ENCODE measurements at regions not wholly inside any gene's neighbourhood (a gene's known extent, or its start where the extent isn't known, plus 50 kb on each side); places are given as distances from the start of the nearest gene placed in this dataset.

DNA sequence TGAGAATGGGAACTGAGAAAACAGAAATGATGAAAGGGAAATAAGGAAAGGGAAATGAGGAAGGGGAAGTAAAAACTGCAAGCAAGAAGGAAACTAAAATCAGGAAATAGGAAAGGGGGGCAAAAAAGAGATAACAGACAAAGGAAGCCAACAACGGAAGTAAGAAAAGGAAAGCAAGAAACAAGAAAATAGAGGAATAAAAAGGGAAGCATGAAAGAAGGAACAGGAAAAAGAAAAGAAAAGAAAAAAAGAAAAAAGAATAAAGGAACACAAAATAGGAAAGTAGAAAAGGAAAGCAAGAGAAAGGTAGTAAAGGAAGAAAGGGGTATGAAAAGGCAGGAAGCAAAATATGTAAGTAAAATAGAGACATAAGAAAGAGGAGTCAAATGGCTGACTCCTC is 241.2 kb upstream of the NCKAP5 start:
- no peak for DNase-seq (ENCODE audit: low spot score)

DNA sequence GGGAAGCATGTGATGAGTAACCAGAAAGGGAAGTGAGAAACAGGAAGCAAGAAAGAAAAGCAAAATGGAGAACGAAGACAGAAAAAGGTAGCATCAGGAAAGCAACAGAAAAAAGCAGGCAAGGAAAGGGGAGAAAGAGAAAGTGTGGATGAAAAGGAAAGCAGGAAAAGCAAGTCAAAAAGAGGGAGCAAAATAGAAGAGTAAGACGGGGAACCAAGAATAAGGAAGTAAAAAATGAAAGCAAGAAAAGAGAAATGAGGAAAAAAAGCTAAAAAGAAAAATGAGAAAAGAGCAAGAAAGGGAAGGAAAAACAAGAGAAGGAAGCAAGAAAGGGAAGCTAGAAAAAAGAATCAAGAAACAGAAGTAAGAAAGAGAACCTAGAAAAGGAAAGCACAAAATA is 242.3 kb upstream of the NCKAP5 start:
- DNase-seq (ENCODE audit: low spot score), result no peak

DNA sequence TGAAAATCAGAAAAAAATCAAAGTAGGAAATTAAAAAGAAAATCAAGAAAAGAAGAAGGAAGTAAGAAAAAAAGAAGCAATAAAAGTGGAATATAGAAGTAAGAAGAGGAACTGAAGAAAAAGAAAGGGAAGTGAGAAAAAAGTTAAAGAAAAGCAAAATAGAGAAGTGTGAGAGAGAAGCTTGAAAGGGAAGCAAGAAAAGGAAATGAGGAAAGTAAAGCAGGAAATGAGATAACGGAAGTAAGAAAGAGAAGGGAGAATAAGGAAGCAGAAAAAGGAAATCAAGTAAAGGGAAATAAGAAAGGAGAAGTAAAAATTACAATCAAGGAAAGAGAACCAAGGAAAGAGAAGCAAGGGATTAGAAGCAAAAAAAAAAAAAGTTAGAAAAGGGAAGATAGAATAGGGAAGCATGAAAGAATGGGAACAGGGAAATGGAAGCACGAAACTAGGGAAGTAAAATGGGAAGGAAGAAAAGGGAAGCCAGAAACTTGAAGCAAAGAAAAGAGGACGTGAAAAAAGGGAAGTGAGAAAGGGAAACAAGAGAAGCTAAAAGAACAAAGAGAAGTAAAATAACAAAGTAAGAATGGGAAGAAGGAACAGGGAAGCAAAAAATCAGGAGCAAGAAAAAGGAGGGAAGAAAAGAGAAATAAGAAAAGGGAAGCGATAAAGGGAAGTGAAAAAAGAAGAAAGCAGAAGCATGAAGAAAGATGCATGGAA is 243.3 kb upstream of the NCKAP5 start:
- no peak for DNase-seq (ENCODE audit: low spot score)

DNA sequence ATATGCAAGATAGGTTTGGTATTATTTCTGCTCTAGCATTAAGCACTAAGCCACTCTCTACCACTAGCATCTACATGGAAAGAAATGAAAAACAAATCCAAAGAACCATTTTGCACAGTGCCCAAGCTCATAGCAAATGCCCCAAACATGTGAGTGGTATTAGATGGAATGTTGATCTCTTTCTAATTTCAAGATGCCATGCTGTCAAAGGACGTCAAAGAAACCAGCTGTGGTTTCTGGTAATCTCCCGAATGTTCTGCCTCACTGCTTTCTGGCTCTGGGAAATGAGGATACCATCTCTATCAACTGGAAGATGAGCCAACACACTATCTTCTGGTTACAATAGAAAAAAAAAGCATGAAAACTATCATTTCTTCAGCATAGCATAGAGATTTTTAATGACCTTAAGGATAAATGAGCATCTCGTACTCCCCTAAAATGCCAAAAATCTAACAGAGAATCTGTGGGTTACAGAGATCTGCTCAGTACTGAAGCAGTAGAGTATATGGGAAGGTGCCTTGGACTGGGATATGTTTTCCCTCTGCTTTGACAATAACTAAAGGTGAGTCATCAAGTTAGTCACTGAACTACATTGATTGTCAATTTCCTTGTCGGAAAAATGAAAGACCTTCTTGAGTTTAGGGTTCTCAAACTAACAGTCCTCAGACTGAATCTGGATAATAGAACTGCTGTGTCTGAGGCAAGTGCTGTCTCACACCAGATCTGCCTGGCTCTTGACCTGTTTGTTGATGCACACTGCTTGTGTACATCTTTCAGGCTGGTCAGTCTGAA is 244.8 kb upstream of the NCKAP5 start:
- DNase-seq (ENCODE audit: low spot score), result no peak

DNA sequence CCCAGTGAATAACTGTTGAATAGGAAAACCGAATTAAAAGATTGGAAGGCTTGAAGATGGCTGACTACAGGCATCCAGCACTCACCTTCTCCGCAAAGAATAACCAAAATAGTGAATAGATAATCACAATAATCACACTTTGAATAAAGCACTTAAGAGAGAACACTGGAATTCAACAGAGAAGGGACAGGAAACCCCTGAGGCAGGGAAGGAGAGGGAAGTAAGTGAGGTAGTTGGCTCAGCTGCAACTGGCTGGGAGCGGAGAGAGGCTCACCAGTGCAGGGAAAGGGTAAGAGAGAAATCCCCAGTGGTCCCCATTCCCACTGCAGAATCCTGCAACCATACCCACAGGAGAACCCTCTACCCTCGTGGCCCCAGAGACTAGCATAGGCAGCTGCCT is 246.6 kb upstream of the NCKAP5 start:
- no peak for DNase-seq (ENCODE audit: low spot score)

DNA sequence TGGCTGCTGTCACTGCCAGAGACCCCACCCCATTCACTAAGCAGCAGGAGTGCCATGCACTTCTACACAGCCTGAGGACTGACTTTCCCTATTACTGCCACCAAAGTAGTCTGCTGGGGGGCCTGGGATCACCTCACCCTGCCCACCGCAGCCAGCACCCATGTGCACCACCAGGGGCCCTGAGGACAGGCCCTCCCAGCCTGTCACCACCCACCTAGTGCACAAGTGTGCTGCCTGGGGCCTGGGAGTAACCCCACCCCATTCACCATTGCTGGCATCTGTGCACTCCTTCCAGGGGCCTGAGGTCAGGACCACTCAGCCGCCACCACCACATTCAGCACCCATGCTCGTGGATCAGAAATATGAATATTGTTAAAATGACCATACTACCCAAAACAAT is 247.8 kb upstream of the NCKAP5 start:
- DNase-seq (ENCODE audit: low spot score), result no peak

DNA sequence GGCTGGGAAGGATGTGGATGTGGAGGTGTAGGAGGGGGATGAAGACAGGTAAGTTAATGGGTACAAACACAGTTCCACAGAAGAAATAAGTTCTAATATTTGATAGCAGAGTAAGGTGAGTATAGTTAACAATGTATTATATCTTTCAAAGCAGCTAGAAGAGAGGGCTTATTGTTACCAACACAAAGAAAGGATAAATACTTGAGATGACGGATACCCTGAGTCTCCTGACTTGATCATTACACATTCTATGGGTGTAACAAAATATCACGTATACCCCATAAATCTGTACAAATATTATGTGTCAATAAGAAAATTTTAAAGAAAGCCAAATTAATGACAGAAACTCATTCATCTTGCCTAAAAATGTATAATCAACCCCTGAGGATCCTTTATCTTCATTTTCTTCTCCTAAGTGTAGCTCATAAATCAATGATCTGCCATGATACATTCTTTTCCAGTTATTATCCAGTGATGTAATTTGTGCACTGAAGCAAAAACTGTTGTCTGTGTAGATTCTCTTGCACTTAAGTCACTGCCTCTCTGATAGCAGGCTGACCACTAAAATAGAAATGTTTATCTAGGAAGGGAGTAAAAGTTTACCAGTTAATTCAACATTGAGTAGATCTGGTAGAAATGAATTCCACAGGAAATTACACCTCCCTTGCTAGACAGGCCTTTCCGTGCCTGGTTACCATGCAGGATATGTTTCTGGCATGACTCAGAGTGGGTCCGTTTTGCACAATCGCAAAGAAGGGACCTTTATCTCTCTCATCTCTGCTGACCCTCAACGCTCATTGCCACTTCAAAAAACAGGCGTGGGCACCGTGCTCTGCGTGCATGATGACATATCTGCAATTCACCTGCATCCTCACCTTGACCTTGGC is 249.7 kb upstream of the NCKAP5 start:
- DNase-seq (ENCODE audit: low spot score), result no peak

DNA sequence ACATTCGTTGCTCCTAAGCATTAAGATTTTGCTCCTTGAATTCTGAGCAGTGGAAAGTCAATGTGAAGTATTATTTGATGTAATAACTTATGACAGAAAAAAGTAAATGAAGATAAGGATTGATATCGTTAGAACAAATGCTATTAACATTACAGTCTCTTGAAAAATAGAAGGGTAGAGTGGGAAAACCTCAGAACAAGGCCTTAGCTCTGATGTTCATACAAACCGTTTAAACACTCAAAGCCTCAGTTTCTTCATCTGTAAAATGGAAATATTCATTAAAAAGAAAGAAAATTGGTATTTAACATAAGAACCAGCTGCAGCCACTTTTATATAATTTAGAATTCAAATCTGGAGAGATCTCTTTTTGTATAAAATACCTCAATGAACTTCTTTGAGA is 250.4 kb upstream of the NCKAP5 start:
- no peak for DNase-seq (ENCODE audit: low spot score)

DNA sequence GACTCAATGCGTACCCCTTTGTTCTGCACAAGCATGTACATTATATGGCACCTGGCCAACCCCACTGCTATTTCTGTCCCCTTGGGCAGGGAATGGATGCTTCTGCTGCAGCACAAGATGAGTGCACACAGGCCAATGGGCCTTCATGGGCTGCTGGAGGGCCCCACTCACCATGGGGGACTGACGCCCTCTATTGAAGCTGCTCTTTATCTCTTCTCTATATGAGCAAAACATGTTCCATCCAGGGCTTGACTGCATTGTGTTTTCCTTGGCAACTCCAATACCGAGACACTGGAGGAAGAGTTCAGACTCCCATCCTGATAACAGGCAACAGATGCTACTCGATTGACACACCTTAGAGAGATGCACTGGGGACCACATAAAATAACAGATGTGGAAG is 251.6 kb upstream of the NCKAP5 start:
- no peak for DNase-seq (ENCODE audit: low spot score)

DNA sequence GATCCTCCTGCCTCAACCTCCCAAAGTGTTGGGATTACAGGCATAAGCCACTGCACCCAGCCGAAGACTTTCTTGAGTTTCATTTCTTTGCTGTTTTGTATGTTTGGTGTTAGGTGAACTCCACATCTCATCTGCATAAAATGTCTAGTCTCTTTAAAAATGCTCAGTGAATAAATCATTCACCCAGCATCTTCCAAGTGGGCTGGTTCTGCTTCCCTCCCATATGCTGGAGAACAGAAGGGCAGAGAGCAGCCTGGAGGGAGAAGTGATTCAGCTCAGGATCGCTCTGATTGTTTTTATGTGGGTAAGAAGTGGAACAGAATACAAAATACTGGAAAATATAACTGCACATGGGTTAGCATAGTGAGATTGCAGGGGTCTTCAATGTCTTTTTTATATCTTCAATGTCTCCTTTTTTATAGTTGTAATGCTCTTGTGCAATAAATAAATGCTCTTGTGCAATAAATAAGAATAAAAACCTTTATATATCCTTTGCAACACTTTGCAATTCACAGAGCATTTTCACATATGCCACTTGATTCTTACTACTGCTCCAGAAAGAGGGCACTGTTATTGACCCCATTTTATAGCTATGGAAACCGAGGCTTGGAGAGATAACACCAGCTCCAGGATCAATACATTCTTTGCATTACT is 253.0 kb upstream of the NCKAP5 start:
- DNase-seq (ENCODE audit: low spot score), result no peak

DNA sequence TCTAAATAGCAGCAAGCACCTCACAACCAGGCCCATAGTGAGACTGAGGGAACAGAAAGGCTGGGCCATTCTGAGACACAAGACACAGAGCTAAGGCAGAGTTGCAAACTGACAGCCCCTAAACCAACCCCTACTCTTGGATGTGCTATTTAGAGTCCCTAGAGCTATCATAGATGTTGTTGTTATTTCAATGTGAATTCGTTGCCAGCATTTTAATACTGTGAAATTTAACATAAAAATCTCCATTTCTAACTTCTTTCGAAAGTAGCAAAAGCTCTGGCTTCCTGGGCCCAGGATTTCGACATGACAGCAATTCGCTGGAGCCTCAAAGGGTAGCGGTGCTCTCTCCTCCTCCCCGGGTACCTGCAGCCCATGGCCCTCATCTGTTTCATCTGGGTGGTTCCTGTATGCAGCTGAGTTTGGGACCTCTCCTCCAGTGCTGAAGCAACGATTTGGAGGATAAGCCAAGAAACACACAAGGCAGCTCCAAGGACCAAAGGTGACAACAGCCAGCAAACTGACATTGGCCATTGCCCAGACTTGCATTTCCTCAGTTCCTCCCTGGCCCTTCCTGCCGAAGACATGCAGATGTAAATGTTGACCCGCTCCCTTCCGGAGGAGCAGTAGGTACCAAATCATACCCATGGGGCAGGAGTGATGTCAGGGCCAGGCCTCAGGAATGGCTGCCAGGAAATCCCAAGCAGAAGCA is 254.4 kb upstream of the NCKAP5 start:
- DNase-seq (ENCODE audit: low spot score), result no peak

DNA sequence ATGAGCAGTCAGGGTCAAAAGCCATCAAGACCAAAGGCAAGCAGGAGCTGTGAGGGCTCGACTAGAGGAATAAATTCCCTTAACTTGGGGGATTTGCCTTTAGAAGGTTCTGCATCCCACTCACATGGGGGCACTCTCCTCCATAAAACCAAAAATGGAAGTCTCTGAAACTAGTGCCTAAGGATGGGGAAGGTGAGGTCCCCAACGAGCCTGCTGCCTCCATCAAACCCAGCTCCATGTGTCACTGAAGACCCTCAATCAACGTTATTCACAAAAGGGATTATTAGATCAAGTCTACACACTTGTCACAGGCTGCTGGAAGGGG is 254.9 kb upstream of the NCKAP5 start:
- no peak for DNase-seq (ENCODE audit: low spot score)

DNA sequence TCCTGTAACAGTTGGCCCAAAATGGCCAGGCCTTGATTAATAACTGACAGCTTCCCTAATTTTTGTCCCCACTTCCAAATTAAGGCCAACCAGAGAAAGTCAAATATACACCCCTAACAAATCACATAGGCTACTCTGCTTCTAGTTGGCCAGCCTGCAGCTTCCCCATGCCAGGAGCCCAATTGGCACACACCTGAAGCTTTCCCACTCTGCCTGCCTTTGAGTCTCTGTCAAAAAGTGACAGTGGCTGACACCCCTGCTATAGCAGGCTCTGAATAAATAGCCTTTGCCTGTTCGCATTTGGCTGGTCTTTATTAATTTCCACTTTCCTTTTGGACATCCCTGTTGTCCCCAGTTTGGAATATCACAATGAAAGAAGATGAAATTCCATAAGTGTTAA is 256.6 kb upstream of the NCKAP5 start:
- DNase-seq (ENCODE audit: low spot score), result no peak

DNA sequence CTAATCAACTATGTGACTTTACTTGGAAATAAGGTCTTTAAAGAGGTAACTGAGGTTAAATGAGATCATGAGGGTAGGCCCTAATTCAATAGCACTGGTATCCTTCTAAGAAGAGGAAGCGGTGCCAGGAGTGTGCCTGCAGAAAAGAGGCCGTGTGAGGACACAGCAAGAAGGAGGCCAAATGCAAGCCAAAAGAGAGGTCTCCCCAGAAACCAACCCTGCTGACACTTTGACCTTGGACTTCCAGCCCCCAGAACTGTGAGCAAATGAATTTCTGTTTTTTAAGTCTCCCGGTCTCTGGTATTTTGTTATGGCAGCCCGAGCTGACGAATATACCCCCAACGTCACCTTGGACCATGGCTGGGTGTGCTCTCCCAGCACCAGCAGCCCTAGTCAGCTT is 257.5 kb upstream of the NCKAP5 start:
- DNase-seq (ENCODE audit: low spot score), result no peak

DNA sequence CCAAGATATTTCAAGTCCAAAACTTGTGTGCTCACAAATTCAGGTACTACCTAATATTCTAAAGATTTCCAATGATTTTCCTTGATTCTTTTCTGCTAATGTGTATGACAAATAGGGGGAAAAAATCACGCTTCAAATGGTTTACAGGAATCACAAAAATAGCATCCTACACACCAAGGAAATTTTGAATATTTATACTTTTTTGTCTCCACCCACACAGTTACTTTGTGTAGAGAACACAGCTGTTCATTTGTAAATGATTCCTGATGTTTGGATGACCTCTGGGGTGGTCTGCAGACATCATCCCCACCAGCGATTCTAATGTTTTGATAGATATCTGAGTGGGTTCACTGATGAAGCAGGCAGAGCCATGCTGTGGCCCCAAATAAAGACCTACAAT is 260.6 kb upstream of the NCKAP5 start:
- DNase-seq (ENCODE audit: low spot score), result no peak

DNA sequence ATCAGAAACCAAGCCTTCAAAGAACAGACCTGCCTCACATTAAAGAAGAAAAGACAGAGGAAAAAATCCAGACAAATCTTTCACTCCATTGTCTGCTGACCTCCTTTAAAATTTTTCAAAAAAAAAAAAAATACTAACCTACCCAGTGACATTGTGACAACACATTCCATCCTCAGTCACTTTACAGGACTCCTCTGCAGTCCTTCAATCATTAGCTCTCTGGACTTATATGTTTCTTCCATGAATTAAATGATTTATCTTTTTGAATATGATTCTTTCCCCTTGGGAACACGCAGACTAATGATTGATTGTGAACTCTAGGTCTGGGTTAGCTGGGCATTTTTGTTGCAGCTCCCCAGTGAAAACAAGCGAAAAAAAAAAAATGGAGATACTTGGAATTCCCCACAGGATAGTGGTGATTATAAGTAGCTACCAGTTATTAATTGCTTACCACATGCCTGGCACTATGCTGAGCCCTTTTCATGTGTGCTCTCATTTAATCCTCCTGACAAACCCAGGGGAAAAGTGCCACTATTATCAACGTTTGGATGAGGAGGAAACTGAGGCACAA is 261.3 kb upstream of the NCKAP5 start:
- DNase-seq (ENCODE audit: low spot score), result no peak

DNA sequence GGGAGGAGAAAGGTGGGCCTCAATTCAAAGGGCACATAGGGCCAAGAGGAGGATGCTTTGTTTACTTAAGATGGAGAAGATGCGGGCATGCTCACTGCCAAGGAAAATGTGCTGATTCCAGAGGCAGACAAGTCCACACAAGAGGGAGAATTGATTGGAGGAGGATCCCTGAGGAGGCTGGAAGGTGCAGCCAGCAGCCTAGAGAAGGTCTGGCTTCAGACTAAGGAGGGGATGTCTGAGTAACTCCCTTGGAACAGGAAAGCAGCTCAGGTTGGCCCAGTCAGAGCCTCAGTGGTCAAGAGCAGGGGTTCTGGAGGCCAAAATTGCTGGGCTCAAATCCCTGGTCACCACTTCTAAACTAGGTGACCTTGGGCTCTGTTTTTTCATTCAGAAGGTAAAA is 265.5 kb upstream of the NCKAP5 start:
- no peak for DNase-seq (ENCODE audit: low spot score)

DNA sequence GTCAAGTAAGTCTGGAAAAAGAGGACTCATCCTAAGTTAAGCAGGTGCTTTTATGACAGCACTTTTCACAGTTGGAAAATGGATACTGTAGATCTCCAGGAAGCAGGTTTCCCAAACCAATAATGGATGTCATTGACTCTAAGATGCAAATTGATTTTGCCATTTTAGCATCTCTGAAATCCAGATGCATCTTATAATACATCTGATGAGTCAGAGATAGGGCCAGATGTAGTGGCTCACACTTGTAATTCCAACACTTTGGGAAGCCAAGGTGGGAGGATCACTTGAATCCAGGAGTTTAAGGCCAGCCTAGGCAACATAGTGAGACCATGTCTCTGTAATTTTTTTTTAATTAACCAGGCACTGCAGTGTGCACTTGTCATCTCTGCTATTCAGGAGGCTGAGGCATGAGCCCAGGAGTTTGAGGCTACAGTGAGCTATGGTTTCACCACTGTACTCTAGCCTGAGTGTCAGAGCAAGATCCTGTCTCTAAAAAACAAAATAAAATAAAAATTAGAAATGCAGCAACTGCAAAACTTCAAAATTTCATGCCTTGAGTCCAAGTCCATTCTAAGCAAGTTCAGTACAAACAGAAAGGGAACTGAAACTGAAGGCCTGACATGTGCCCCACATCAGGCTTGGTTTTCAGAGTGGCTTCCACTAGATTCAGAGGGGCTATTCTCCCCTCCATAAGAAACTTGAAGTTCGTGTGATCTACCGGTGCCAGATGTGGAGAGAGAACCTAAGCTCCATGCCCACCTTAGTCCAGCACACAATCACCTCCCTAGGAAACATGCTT is 267.8 kb upstream of the NCKAP5 start:
- DNase-seq (ENCODE audit: low spot score), result no peak

DNA sequence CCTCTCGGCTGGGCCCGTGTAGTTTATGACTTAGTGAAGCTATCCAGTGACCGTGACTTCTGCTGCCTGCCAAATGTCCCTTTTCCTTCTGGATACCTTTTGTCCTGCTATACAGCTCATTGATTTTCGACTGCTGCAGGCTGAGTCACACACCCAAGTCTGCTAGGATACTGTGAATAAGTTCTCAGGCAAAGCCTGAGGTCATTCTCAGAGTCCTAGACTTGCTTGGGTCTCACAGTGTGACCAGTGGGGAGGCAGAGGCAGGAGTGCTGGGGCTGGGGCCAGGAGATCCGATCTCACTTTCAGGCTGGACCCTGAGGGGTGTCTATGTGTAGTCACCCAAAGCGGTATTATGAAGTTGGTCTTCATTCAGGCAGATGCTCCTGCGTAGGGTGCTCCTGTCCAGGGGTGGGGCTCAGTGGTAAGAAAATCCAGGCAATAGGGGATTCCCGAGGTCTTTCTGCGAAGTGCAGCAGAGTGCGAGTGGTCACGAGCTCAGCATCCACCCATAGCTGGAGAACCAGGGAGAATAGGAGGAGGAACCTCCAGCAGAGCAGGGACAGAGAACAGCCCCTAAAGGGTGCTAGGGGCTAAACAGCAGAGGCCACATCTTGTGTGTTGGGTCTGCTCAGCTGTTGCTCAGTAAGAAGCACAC is 268.6 kb upstream of the NCKAP5 start:
- DNase-seq (ENCODE audit: low spot score), result no peak

Measured in mesenteric fat pad (tissue), 1 donor.